ENCODE measurements at regions not wholly inside any gene's neighbourhood (a gene's known extent, or its start where the extent isn't known, plus 50 kb on each side); places are given as distances from the start of the nearest gene placed in this dataset.
"Not testable (repeated sequence)": the region's sequence is repeated elsewhere in the genome, so short reads cannot be mapped to it uniquely, and the experiment has no call there.

- no peak for DNase-seq
These were observed 109.0 kb upstream of the ADAMTS9 start for GRCh38 chr3:64796607-64797399.

- no peak for DNase-seq
These were observed 104.6 kb upstream of the ADAMTS9 start for GRCh38 chr3:64792445-64792844.

GRCh38 chr3:64789111-64789510, 101.3 kb upstream of the ADAMTS9 start:
- DNase-seq, result no peak

- DNase-seq, result no peak
These were observed 95.4 kb upstream of the ADAMTS9 start for GRCh38 chr3:64783200-64783599.

- DNase-seq, result not testable (repeated sequence)
These were observed 93.1 kb upstream of the ADAMTS9 start for GRCh38 chr3:64780923-64781322.

- no peak for DNase-seq
These were observed 85.3 kb upstream of the ADAMTS9 start for GRCh38 chr3:64773137-64773536.

- DNase-seq, result no peak
These were observed 78.6 kb upstream of the ADAMTS9 start for GRCh38 chr3:64766440-64766839.

GRCh38 chr3:64765947-64766346, 78.1 kb upstream of the ADAMTS9 start:
- DNase-seq, result no peak

GRCh38 chr3:64764386-64764929, 76.7 kb upstream of the ADAMTS9 start:
- DNase-seq, result no peak

- DNase-seq, result no peak
These were observed 76.2 kb upstream of the ADAMTS9 start for GRCh38 chr3:64763980-64764379.

- no peak for DNase-seq
These were observed 73.9 kb upstream of the ADAMTS9 start for GRCh38 chr3:64761729-64762128.

- no peak for DNase-seq
These were observed 72.5 kb upstream of the ADAMTS9 start for GRCh38 chr3:64760258-64760657.

GRCh38 chr3:64759811-64760210, 72.0 kb upstream of the ADAMTS9 start:
- no peak for DNase-seq

- DNase-seq, result no peak
These were observed 68.7 kb upstream of the ADAMTS9 start for GRCh38 chr3:64756398-64756986.

- DNase-seq, result no peak
These were observed 60.6 kb upstream of the ADAMTS9 start for GRCh38 chr3:64748244-64748904.

GRCh38 chr3:64747679-64748078, 59.9 kb upstream of the ADAMTS9 start:
- no peak for DNase-seq

GRCh38 chr3:64743887-64744243, 56.1 kb upstream of the ADAMTS9 start:
- DNase-seq, result no peak

GRCh38 chr3:64743156-64743886, 55.5 kb upstream of the ADAMTS9 start:
- no peak for DNase-seq

GRCh38 chr3:64741341-64741740, 53.5 kb upstream of the ADAMTS9 start:
- no peak for DNase-seq

- DNase-seq, result no peak
These were observed 52.3 kb upstream of the ADAMTS9 start for GRCh38 chr3:64739971-64740631.
